Esophagus mucosa (tissue), 1 donor: ENCODE measurements at regions not wholly inside any gene's neighbourhood (a gene's known extent, or its start where the extent isn't known, plus 50 kb on each side); places are given as distances from the start of the nearest gene placed in this dataset.
"Not testable (repeated sequence)": the region's sequence is repeated elsewhere in the genome, so short reads cannot be mapped to it uniquely, and the experiment has no call there.

Experiments
- ATAC-seq: fragments of 200-7000 bp; cut with Tn5 transposase; one replicate; pipeline ENCODE4 v1.9.1; 2020
- donor health status: DM: yes; HTN: yes; CAD: no.

DNA sequence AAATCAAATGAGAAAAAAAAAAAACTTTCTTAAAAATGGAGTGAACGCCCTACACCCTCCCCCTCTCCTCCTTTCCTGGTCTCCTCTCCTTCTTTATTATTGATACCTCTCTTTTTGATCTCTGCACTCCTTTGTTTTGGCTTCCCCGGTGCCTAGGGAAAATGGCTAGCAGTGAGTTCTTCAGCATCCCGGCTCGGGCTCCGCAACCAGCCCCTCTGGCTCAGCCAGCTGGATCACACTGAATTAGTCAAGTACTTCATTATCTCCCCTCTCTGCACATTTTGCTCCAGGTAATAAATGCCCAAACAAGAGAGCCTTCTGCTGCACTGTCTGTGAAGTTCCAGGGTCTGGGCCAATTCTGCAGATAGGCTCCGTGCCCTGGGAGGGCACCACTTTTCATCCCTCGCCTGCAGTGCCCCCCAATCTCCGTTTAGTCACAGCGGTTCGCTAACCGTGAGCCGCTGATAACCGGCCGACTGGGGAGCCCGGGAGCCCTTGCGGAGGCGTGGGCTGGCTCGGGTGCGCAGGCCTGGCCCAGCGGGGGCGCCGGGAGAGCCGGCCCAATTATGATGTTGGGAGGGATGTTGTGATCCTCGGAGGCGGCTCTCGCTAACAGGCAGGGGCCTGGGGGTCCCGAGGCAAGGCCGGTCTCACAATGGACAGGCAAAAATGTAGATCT is 301.9 kb downstream of the TFAP2A start:
- no peak for ATAC-seq

DNA sequence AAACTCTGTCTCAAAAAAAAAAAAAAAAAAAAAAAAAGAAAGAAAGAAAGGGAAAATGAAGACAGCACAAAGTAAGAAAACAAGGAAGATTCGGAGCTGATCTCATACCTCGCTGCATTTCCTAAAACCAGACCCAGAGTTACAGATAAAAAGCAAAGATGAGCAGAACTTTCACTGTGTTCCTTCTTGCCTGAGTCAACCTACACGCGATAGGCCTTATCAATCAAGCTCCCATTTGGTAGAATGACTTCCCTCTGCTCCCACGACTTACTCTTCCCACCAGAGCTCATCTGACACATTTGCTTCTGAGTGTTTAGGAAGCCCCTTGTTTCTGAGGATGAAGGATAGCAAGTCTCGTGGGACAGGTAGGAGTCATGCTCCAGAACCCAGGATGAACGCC is 302.9 kb downstream of the TFAP2A start:
- no peak for ATAC-seq

DNA sequence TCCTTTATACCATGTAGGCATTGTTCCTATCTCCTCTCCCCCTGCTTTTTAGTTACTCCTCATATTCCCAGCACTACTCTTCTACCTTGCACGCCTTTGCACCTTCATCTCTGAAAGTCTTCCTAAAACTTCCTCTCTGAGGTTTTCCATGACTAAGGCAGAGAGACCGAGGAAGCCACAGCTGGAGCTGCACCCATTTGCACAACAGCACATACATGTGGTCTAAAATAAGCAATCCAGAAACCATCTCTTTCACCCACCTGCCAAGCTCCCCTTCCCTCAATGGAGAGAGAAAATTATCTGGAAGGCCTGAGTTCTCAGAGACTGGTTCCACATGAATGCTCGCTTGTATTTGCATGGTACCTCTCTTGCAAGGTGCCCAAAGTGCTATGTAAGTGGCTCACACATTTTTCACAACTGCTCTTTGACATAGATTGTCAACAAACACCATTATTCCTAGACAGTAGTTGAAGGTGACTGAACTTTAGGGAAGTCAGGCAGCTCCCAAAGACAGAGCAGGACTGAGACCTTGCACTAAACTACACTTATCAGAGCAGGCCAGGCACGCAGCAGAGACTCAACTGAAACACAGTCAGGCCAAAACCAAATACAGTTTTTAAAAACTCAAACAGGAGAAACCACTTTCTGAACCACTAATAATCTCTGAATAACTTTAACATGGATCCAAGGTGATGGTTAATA is 313.2 kb downstream of the TFAP2A start:
- no peak for ATAC-seq

DNA sequence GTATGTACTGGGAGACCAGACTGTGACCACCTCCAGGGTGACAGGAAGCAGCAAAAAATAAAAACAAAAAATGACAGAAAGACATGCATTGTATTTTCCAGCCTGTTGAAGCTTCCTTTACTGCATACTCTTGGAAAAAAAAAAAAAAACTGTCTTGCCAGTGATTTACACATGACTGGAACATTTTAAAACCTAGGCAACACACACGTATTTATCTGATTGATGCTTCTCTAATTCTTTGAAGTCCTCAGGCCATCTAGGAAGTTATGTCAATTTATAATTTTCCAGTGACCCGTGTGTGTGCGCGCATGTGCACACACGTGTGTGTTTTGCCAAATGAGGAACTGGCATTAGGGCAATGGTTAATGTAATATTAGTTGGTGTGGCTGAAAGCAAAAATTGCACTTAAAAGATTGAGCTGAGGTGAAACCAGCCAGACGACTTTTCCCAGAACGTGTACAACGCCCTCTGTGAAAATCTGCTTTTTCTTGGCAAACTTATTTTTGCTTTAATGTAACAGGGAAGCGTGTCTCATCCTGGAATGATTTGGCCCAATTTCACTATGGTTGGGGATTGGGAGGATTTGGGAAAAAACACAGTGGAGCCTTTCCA is 315.2 kb downstream of the TFAP2A start:
- peak; percentile 71 for ATAC-seq

DNA sequence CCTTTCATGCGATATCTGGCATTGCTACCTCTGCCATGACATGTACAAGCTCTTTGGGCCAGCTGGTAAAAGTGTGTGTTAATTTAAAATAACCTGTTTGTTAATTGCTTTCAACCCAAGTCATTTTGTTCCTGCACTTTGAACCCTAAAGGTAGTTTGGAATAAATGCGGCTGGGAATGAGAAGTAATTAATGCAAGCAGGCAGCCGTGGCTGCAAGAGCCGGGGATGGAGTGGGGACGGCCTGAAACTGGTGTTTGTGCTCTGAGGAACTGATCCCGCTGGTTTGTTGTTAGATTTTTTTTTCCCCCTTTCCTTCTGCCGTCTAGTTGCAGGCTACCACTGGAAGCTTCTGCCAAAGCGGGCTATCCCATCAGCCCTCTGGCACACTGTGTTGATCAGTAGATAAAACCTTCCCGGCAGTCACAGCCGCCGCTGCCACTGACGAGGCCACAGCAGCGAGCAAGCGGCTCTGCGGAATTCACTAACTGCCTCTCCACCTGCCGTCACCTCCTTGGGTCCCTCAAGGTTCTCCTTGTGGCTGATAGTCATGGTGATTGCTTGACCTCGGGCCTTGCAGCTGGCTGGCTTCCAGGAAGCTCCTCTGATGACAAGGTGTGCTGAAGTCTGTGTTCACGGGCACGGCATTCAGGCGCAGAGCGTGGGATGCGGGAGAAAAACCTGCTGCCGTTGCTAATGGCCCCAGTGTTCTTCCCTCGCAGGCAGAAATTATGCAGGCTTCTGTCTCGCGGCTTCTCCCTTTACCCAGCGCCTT is 315.9 kb downstream of the TFAP2A start:
- ATAC-seq = peak; percentile 49

DNA sequence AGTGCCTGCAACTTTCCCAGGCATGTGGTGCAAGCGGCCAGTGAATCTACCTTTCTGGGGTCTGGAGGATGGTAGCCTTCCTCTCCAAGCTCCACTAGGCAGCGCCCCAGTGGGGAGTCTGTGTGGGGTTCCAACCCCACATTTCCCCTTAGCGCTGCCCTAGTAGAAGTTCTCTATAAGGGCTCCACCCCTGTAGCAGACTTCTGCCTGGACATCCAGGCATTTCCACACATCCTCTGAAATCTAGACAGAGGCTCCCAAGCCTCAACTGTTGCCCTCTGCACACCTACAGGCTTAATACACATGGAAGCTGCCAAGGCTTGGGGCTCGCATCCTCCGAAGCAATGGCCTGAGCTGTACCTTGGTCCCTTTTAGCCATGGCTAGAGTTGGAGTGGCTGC is 321.6 kb downstream of the TFAP2A start:
- no peak for ATAC-seq

DNA sequence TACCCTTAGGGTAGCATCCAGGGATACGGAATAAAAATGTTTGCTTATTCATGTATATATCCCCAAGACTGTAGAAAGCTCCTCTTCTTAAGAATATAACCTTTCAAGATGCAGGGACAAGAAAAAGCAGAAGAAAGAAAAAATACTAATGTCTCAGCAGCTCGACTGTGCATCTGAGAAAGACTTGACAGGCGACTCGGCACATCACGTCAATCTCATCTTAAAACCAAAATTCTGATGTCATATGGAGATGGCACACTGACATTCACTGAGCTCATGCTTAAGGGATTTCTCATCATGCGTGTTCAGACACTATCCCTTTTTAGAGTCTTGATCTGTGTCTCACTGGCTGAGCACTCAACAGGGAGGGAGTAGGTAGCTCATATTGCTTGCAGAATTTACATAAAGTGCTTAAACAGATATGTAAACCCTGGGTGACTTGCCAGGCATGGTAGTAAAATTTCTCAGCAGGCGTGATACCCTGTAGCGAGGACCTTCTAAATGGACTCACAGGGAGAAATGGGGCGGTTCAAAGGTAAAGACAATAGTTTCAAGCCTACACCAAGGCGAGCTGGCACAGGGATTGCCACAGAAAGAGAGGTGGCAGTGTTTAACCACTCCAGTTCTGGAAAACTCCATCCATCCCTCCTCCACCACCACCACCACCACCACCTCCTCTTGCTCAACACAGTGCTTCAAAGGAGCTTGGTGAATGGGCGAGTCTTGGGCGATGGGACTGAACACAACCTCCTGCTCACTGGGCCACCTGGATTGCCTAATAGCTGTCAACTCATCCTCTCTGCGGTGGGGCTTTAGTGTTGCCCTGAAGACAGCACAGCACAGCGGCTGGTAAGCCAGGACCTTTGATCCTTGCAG is 330.5 kb downstream of the TFAP2A start:
- ATAC-seq = peak; percentile 93

DNA sequence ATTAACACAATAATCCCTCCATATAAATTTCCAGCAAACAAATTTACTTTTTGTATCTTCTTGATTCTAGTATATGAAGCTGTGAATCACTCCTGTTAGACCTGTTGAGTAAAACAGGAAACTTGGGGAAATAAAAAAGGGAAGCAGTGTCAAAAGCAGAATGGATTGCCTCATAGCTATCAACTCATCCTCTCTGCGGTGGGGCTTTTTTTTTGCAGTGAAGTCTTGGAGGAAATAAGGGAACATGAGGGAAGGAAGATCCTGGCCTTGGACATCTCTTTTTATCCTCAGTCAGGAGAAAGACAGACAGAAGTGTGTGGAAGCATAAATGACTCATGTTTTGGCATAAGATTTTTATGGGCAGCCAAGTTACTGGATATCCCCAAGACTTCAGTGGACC is 332.5 kb downstream of the TFAP2A start:
- peak; percentile 46 for ATAC-seq

DNA sequence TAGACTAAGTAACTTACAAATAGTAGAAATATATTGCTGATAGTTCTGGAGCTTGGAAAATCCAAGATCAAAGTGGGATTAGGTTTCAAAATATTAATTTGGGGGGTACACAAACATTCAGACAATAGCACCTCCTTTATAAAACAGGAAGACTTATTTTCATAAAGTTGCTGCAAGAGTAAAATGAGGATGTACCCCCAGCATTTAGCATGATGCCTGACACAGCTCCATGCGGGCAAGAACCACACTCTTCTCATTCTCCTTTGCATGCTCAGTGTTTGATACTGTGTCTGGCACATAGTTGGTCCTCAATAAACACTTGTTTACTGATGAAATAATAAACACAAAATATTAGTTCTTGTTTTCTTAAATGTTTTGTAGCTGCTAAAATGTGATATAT is 332.9 kb downstream of the TFAP2A start:
- ATAC-seq = no peak

DNA sequence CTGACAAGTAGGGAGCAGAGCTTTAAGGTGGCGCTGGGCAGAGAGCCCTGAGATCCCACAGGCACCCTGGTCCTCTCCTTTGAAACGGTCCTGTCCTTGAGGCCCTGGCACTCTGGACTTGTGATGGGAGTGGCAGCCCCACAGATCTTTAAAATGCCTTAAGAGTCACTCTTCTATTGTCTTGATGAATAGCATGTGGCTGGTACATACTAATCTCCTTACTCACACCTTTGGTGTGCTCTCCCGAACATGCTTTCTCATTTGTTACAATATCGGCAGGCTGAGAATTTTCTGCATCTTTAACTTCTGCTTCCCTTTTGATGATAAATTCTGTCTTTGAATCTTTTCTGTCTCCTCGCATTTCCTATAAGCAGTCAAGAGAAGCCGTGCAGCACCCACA is 333.8 kb downstream of the TFAP2A start:
- peak; percentile 75 for ATAC-seq

DNA sequence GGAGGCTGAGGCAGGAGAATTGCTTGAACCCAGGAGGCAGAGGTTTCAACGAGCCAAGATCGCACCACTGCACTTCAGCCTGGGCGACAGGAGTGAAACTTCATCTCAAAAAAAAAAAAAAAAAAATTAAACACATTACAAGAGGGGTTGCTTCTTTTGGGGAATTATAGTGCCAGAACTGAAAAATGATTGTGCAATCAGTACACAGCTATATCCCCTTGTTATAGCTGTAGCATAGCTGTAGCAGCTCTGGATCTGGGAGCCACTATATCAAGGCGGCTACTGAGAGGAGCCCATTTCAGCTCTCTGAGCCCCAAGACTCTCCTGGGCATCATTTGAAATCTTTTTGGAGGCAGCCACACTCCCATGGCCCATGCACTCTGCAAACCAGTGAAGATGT is 334.3 kb downstream of the TFAP2A start:
- ATAC-seq = no peak

DNA sequence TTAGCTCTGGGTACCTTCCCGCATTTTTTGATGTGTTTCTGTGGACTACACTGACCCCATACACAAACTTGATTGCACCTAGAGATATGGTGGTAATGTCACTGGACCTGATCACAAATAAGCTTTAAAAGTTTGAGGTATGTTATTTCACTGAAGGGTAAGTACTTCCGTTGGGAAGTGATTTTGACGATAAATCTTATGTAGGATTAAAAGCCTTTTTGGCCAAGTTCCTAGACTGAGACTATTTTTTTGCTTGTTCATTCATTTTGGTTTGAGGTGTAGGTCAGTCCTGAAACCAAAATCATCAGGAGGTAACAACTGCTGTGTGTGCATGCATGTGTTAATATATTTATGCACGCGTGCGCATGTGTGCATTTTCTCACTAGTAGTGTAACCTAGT is 336.3 kb downstream of the TFAP2A start:
- no peak for ATAC-seq

DNA sequence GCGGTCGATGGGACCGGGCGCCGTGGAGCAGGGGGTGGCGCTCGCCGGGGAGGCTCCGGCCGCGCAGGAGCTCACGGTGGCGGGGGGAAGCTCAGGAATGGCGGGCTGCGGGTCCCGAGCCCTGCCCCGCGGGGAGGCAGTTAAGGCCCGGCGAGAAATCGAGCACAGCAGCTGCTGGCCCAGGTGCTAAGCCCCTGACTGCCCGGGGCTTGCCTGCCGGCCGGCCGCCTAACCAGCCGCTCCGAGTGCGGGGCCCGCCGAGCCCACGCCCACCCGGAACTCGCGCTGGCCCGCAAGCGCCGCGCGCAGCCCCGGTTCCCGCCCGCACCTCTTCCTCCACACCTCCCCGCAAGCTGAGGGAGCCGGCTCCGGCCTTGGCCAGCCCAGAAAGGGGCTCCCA is 340.1 kb downstream of the TFAP2A start:
- ATAC-seq = not testable (repeated sequence)

DNA sequence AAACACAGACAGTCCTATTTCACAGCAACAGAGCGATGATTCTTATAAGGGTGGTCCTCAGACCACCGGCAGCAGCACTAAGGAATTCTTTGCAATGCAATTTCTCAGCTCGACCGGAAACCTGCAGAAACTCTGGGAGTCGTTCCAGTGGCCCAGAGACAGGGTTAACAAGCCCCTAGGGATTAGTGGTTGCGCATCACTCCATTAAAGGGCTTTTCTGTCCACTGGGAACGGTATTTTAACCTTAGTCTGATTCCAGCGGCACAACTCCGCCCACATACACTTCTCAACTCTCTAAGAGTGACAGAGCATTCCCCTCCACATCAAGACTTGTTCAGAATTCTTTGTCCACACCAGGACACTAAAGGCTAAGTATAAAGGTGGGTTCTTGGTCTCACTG is 341.5 kb downstream of the TFAP2A start:
- no peak for ATAC-seq

DNA sequence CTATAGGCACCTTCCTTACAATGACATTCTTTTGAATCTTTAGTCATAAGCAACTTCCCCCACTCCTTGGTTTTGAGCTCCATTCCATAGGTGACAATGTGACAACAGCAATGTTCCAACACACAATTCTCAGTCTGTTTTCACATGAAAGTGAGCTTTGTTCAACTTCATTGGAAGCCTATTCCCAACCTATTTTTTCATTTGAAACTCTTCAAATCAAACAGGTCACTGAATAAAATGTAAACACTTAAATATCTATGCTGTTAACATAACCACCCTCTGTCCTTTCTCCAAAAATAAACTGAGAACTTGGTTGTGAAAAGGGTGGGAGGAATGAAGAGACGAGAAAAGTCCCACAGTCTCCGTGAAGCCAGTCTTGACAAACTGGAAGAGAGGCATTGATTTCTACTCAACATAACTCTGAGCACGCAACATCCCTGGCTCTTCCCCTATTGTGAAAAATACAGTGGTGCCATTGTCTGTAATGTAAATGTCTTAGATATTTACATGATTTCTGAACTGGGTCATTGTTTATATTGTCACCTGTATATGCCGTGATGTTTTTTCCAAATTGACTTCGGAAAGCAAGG is 343.1 kb downstream of the TFAP2A start:
- ATAC-seq = no peak

DNA sequence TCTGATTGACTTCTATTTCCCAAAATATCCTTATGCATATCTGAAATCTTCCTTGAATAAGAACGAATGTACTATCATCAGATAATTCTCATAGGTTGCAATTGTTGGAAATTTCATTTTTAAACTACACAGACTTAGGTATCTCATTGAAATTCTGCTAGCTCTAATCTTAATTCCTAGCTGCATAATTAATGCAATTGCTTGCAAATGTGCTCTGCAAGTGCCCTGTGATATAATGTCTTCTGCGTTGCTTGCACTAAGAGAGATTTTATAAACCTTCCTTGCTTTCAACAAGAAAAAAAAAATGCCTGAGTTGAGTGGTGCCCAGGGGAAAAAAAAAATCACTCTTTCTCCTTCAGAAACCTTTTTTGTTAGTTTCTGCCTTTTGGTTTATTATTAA is 354.9 kb downstream of the TFAP2A start:
- no peak for ATAC-seq

DNA sequence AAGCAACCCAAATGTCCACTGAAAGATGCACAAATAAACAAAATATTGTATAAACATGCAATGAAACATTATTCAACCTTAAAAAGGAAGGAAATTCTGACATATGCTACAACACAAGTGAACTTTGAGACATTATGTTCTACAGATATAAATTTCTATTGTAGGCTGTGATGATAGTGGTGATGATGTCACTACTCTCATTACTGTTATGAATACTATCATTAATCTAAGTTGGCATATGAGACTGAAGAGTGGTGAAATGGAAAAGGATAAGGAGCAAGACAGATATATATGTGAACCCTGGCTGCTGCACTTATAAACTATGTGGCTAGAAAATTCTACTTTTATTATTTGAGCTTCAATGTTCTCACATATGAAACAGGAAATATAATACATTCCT is 360.2 kb downstream of the TFAP2A start:
- ATAC-seq = no peak

DNA sequence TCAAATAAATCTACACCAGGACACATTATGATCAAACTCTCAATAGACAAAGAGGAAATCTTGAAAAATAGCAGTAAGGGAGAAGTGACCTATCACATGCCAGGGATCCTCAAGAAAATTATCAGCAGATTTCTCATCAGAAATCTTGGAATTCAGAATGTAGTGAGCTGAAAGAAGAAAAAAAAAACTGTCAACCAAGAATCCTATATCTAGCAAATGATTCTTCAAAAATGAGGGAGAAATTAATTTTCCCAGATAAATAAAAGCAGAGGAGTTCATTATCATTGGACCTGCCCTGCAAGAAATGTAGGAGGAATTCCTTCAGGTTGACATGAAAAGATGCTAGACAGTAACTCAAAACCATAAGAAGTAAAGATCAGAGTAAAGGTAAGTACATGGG is 363.6 kb downstream of the TFAP2A start:
- no peak for ATAC-seq

DNA sequence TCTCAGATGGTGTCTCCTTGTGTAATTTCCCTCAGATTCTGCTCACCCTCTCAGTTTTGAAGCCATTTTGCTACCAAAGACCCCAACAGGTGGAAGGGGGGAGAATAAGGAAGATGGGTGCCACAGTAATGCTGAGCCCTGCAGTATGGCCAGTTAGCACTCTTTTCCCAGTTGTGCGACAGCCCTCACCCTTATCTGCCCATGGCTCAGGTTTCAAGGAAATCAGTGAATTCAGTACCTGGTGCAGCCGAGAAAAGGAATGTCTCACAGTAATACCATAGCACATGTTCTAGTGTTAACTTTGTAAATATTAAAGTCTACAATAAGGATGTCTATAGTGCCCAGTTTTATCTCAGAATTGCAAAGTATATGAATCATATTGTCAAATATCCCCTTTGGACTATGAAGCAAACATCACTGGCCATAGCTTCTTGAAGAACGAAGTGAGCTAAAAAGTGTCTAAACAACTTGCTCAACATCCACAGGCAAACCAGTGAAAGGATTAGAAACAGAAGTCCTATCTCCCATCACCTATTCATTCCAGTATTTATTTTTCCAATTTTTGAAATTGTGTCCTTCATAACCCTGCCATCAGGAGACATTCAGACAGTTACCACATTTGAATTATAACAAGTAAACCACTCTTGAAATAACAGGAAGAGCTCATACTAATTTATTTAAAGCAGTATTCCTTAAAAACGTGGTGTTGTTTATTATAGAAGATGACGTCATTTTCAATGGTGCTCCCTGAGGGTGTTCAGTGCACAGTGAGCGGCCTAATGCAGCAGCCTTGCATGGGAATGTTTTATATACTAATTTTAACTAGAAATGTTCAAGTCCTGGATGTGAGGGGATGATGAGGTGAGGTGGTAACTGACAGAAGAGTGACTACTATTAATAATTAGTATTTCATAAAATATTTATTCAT is 366.2 kb downstream of the TFAP2A start:
- no peak for ATAC-seq

DNA sequence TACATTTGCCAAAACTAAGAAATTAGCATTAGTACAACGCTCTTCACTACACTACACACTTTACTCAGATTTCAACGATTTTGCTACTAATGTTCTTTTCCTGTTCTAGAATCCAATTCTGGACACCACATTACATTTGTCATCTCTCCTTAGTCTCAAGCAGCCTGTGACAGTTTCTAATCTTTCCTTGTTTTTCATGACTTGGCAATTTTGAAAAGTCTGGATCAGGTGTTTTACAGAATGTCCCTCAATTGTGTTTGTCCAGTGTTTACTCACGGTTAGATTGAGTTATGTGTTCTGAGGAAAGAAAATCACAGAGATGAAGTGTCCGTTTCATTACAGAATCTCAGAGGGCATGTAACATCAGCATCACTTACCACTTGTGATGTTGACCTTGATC is 372.6 kb downstream of the TFAP2A start:
- no peak for ATAC-seq
